ENCODE measurements at regions not wholly inside any gene's neighbourhood (a gene's known extent, or its start where the extent isn't known, plus 50 kb on each side); places are given as distances from the start of the nearest gene placed in this dataset.

DNA sequence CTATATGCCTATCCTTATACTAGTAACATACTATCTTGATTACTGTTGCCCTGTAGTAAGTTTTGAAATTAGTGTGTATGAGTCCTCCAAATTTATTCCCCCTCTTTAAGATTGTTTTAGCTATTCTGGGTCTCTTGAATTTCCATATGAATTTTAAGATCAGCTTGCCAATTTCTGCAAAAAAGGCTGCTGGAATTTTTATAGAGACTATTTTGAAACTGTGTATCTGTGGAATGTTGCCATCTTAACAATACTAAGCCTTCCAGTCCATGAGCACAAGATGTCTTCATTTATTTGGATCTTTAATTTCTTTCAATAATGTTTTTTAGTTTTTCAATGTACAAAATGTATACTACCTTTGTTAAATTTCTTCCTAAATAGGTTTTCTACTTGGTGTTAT is 79.8 kb upstream of the ETV6 start:
- ATAC-seq = no peak
- Histone ChIP-seq H3K27ac (ENCODE audit: low read depth) (no peak overlapping the region), H3K4me3 (no peak overlapping the region), H2AFZ (no peak overlapping the region), H3K79me2 (replicated peaks; ENCODE audit: insufficient read depth) (no peaks in the 10 kb centered on the region), H4K20me1 (replicated peaks; ENCODE audit: insufficient read depth) (no peaks in the 10 kb centered on the region), H3K4me1 (ENCODE audit: insufficient read depth) (no peaks in the 10 kb centered on the region), H3K27me3 (ENCODE audit: insufficient read depth) (no peaks in the 10 kb centered on the region), H3K36me3 (ENCODE audit: insufficient read depth) (no peaks in the 10 kb centered on the region), H3K9me2 (ENCODE audit: insufficient read depth) (no peaks in the 10 kb centered on the region), H3F3A (replicated peaks; ENCODE audit: low read depth) (no peaks in the 10 kb centered on the region), H3K4me2 (no peak overlapping the region)
- no peak for DNase-seq (ENCODE audit: low spot score)
- TF ChIP-seq, protein P1, sequence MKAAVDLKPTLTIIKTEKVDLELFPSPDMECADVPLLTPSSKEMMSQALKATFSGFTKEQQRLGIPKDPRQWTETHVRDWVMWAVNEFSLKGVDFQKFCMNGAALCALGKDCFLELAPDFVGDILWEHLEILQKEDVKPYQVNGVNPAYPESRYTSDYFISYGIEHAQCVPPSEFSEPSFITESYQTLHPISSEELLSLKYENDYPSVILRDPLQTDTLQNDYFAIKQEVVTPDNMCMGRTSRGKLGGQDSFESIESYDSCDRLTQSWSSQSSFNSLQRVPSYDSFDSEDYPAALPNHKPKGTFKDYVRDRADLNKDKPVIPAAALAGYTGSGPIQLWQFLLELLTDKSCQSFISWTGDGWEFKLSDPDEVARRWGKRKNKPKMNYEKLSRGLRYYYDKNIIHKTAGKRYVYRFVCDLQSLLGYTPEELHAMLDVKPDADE (IDR thresholded peaks at IDR 0.05) = no peak
- TF ChIP-seq, protein P2, sequence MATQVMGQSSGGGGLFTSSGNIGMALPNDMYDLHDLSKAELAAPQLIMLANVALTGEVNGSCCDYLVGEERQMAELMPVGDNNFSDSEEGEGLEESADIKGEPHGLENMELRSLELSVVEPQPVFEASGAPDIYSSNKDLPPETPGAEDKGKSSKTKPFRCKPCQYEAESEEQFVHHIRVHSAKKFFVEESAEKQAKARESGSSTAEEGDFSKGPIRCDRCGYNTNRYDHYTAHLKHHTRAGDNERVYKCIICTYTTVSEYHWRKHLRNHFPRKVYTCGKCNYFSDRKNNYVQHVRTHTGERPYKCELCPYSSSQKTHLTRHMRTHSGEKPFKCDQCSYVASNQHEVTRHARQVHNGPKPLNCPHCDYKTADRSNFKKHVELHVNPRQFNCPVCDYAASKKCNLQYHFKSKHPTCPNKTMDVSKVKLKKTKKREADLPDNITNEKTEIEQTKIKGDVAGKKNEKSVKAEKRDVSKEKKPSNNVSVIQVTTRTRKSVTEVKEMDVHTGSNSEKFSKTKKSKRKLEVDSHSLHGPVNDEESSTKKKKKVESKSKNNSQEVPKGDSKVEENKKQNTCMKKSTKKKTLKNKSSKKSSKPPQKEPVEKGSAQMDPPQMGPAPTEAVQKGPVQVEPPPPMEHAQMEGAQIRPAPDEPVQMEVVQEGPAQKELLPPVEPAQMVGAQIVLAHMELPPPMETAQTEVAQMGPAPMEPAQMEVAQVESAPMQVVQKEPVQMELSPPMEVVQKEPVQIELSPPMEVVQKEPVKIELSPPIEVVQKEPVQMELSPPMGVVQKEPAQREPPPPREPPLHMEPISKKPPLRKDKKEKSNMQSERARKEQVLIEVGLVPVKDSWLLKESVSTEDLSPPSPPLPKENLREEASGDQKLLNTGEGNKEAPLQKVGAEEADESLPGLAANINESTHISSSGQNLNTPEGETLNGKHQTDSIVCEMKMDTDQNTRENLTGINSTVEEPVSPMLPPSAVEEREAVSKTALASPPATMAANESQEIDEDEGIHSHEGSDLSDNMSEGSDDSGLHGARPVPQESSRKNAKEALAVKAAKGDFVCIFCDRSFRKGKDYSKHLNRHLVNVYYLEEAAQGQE (IDR thresholded peaks at IDR 0.05; ENCODE audit: unreplicated experiment) = no peak
- TF ChIP-seq ZNF114 (CRISPR knock-in tag; IDR thresholded peaks at IDR 0.05) = no peak
- TF ChIP-seq, protein P3, sequence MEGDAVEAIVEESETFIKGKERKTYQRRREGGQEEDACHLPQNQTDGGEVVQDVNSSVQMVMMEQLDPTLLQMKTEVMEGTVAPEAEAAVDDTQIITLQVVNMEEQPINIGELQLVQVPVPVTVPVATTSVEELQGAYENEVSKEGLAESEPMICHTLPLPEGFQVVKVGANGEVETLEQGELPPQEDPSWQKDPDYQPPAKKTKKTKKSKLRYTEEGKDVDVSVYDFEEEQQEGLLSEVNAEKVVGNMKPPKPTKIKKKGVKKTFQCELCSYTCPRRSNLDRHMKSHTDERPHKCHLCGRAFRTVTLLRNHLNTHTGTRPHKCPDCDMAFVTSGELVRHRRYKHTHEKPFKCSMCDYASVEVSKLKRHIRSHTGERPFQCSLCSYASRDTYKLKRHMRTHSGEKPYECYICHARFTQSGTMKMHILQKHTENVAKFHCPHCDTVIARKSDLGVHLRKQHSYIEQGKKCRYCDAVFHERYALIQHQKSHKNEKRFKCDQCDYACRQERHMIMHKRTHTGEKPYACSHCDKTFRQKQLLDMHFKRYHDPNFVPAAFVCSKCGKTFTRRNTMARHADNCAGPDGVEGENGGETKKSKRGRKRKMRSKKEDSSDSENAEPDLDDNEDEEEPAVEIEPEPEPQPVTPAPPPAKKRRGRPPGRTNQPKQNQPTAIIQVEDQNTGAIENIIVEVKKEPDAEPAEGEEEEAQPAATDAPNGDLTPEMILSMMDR (conservative IDR thresholded peaks at IDR 0.05; ENCODE audit: low read depth in 2 of 2) = no peak
- no peak for TF ChIP-seq STAT1 (IDR thresholded peaks at IDR 0.05; ENCODE audit: unreplicated experiment)
- no peak for TF ChIP-seq ZNF331 (CRISPR knock-in tag; IDR thresholded peaks at IDR 0.05; ENCODE audit: low read depth)
- TF ChIP-seq NANOG (IDR thresholded peaks at IDR 0.05; ENCODE audit: borderline replicate concordance) = no peak
- no peak for TF ChIP-seq CREB1 (CRISPR knock-in tag; IDR thresholded peaks at IDR 0.05; ENCODE audit: low read depth)
- TF ChIP-seq EZH2 (IDR thresholded peaks at IDR 0.05; ENCODE audit: low read depth, unreplicated experiment) = no peak
- TF ChIP-seq, protein P4, sequence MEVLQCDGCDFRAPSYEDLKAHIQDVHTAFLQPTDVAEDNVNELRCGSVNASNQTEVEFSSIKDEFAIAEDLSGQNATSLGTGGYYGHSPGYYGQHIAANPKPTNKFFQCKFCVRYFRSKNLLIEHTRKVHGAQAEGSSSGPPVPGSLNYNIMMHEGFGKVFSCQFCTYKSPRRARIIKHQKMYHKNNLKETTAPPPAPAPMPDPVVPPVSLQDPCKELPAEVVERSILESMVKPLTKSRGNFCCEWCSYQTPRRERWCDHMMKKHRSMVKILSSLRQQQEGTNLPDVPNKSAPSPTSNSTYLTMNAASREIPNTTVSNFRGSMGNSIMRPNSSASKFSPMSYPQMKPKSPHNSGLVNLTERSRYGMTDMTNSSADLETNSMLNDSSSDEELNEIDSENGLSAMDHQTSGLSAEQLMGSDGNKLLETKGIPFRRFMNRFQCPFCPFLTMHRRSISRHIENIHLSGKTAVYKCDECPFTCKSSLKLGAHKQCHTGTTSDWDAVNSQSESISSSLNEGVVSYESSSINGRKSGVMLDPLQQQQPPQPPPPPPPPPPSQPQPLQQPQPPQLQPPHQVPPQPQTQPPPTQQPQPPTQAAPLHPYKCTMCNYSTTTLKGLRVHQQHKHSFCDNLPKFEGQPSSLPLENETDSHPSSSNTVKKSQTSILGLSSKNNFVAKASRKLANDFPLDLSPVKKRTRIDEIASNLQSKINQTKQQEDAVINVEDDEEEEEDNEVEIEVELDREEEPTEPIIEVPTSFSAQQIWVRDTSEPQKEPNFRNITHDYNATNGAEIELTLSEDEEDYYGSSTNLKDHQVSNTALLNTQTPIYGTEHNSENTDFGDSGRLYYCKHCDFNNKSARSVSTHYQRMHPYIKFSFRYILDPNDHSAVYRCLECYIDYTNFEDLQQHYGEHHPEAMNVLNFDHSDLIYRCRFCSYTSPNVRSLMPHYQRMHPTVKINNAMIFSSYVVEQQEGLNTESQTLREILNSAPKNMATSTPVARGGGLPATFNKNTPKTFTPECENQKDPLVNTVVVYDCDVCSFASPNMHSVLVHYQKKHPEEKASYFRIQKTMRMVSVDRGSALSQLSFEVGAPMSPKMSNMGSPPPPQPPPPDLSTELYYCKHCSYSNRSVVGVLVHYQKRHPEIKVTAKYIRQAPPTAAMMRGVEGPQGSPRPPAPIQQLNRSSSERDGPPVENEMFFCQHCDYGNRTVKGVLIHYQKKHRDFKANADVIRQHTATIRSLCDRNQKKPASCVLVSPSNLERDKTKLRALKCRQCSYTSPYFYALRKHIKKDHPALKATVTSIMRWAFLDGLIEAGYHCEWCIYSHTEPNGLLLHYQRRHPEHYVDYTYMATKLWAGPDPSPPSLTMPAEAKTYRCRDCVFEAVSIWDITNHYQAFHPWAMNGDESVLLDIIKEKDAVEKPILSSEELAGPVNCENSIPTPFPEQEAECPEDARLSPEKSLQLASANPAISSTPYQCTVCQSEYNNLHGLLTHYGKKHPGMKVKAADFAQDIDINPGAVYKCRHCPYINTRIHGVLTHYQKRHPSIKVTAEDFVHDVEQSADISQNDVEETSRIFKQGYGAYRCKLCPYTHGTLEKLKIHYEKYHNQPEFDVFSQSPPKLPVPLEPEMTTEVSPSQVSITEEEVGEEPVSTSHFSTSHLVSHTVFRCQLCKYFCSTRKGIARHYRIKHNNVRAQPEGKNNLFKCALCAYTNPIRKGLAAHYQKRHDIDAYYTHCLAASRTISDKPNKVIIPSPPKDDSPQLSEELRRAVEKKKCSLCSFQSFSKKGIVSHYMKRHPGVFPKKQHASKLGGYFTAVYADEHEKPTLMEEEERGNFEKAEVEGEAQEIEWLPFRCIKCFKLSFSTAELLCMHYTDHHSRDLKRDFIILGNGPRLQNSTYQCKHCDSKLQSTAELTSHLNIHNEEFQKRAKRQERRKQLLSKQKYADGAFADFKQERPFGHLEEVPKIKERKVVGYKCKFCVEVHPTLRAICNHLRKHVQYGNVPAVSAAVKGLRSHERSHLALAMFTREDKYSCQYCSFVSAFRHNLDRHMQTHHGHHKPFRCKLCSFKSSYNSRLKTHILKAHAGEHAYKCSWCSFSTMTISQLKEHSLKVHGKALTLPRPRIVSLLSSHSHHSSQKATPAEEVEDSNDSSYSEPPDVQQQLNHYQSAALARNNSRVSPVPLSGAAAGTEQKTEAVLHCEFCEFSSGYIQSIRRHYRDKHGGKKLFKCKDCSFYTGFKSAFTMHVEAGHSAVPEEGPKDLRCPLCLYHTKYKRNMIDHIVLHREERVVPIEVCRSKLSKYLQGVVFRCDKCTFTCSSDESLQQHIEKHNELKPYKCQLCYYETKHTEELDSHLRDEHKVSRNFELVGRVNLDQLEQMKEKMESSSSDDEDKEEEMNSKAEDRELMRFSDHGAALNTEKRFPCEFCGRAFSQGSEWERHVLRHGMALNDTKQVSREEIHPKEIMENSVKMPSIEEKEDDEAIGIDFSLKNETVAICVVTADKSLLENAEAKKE (CRISPR knock-in tag; IDR thresholded peaks at IDR 0.05) = no peak
- no peak for TF ChIP-seq JUNB (IDR thresholded peaks at IDR 0.05; ENCODE audit: unreplicated experiment)
- no peak for TF ChIP-seq POLR2AphosphoS5 (IDR thresholded peaks at IDR 0.05; ENCODE audit: low read depth)
- TF ChIP-seq EZH2phosphoT487 (IDR thresholded peaks at IDR 0.05; ENCODE audit: unreplicated experiment) = no peak
- Mint-ChIP-seq H3K4me1 (no peaks in the 10 kb centered on the region; the same call in 1 of the 3 replicates), H3K4me3 (no peak overlapping the region), H3K36me3 (ENCODE audit: low read depth) (peaks cover 5% of the 10 kb centered on the region; the same call in 2 of the 3 replicates), H3K27me3 (ENCODE audit: insufficient read depth, low read depth, poor library complexity) (peaks cover 4% of the 10 kb centered on the region), H3K27ac (no peak overlapping the region), H3K9me3 (peaks cover 8% of the 10 kb centered on the region; the same call in 2 of the 3 replicates)
